Spleen (tissue), 11 donors: ENCODE measurements at regions not wholly inside any gene's neighbourhood (a gene's known extent, or its start where the extent isn't known, plus 50 kb on each side); places are given as distances from the start of the nearest gene placed in this dataset.

Experiments
- DNase-seq: peaks from one replicate; pipeline ENCODE4 v3.0.0-alpha.2; 2020
- H3K27ac ChIP-seq, 8 donors: fragments of 200-600 bp; sonication (generic) in 7 of 8; 1 replicate in 4 of 8; 2 replicates in 4 of 8; pipeline versions ENCODE4 v1.5.0 to v1.8.0; 2016 to 2021; ENCODE audit warnings: inconsistent platforms in 4 of 8, mild to moderate bottlenecking in 4 of 8, moderate library complexity in 1 of 8
- H3K27me3 ChIP-seq, 7 donors: fragments of 200-600 bp; sonication (generic) in 6 of 7; replicated peaks in 1 of 7; 1 replicate in 4 of 7; 2 replicates in 3 of 7; pipeline versions ENCODE4 v1.5.0 to v1.8.0; 2016 to 2021; ENCODE audit warnings: inconsistent platforms in 3 of 7, mild to moderate bottlenecking in 1 of 7
- H3K36me3 ChIP-seq, 6 donors: fragments of 200-600 bp; sonication (generic) in 5 of 6; 1 replicate in 4 of 6; 2 replicates in 2 of 6; pipeline versions ENCODE4 v1.5.0 to v1.8.0; 2016 to 2021; ENCODE audit warnings: inconsistent platforms in 2 of 6
- H3K4me1 ChIP-seq, 6 donors: fragments of 200-600 bp; sonication (generic) in 5 of 6; 1 replicate in 3 of 6; 2 replicates in 3 of 6; pipeline versions ENCODE4 v1.5.0 to v1.8.0; 2016 to 2021; ENCODE audit warnings: inconsistent platforms in 3 of 6
- H3K4me3 ChIP-seq, 8 donors: fragments of 200-600 bp; sonication (generic) in 7 of 8; 1 replicate in 4 of 8; 2 replicates in 4 of 8; pipeline versions ENCODE4 v1.5.0 to v1.8.0; 2016 to 2021; ENCODE audit warnings: inconsistent platforms in 4 of 8, mild to moderate bottlenecking in 4 of 8, moderate library complexity in 2 of 8
- H3K9me3 ChIP-seq, 8 donors: fragments of 200-600 bp; sonication (generic) in 7 of 8; 1 replicate in 4 of 8; 2 replicates in 4 of 8; pipeline versions ENCODE4 v1.5.0 to v1.8.0; 2016 to 2021; ENCODE audit warnings: inconsistent platforms in 4 of 8
- POLR2A ChIP-seq, 3 donors: fragments of 450-650 bp; IDR thresholded peaks; one replicate each; pipeline ENCODE4 v1.5.1; 2017; ENCODE audit warnings: antibody characterized with exemption in 3 of 3, mild to moderate bottlenecking in 1 of 3
- POLR2AphosphoS5 ChIP-seq, 3 donors: sonication (generic); formaldehyde crosslinking; IDR thresholded peaks; one replicate each; pipeline ENCODE4 v1.5.1; 2017; ENCODE audit warnings: antibody characterized with exemption in 3 of 3
- WGBS, 5 donors: extraction: QIAGEN DNeasy Blood & Tissue Kit in 3 of 5; methylation state at CpG; one replicate each; pipeline versions ENCODE4 v1.1.5 to v1.1.7; 2013 to 2018; 5-methylcytosine and 5-hydroxymethylcytosine counted together
- intact Hi-C: fragments of 100-400 bp; cut with DNase I; formaldehyde crosslinking; loops from one replicate; pipeline ENCODE4 v1.15.0; 2023; ENCODE audit warnings: low total_unique reads
- TF ChIP-seq, protein P1 (sequence below), 11 experiments: fragments of 200-600 bp in 7 of 11; fragments of 450-650 bp in 4 of 11; sonication (generic) in 4 of 11; IDR thresholded peaks in 8 of 11; conservative IDR thresholded peaks in 3 of 11; 1 replicate in 7 of 11; 2 replicates in 4 of 11; pipeline versions ENCODE4 v1.4.0 to v1.8.0; 2016 to 2021; ENCODE audit warnings: antibody characterized with exemption in 11 of 11, inconsistent platforms in 4 of 11, mild to moderate bottlenecking in 1 of 11
- donor health status: healthy with polysubstance abuse.
- donor health status: DM: no; HTN: no; CAD: no; lungs with moderate emphysema.
- donor health status: DM: no; HTN: no; CAD: no.
- donor health status: Bipolar disorder and iron deficiency.
- donor health status: healthy.
- donor health status: DM: no; HTN: no; CAD: no.
- donor health status: DM: yes; HTN: yes; CAD: no.

DNA sequence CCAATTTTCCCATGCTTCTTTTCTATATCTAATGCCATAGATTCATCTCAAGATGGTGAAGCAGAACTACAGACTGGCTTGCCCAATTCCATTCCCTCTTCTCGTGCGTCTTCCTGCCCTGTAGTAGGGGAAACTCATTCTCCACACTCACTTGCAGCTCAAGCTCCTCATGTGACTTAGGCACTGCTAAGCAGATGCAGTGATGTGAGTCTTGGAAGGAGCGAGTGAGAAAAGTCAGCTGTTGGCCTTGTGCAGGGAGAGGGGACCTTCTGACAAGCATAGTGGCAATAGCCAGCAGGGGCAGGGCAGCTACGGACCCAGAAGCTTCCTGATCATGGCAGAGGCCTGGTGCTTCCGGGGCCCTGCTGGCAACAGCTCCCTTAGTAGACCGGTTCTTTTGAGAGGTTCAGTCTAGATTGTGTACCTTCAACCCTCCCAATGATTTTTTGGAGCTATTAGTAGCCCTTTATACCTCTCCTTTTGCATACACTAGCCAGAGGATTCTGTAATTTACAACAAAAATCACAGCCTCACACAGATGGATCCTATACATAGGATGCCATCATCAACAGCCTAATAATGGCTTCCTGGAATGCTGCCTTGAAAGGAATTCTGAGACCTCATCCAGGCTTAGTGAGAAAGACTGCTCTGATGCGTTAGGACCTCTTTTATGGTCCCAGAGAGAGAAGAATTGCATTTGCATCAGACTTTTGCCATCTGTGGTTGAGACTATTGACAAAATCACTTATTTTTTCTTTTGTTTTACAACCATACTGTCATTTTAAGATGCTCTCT, 121.5 kb upstream of the RIPOR2 start:
- DNase-seq: no peak
- Histone ChIP-seq H3K9me3 (no peaks in the 10 kb centered on the region), H3K27ac (peak overlapping the region in 2 of 8 donors; percentile 73), H3K36me3 (no peaks in the 10 kb centered on the region), H3K27me3 (no peaks in the 10 kb centered on the region), H3K4me1 (peaks cover 11 to 47% (median 35%) of the 10 kb centered on the region in 6 donors), H3K4me3 (no peak overlapping the region)
- TF ChIP-seq POLR2AphosphoS5 (IDR thresholded peaks at IDR 0.05): no peak
- TF ChIP-seq, protein P1, sequence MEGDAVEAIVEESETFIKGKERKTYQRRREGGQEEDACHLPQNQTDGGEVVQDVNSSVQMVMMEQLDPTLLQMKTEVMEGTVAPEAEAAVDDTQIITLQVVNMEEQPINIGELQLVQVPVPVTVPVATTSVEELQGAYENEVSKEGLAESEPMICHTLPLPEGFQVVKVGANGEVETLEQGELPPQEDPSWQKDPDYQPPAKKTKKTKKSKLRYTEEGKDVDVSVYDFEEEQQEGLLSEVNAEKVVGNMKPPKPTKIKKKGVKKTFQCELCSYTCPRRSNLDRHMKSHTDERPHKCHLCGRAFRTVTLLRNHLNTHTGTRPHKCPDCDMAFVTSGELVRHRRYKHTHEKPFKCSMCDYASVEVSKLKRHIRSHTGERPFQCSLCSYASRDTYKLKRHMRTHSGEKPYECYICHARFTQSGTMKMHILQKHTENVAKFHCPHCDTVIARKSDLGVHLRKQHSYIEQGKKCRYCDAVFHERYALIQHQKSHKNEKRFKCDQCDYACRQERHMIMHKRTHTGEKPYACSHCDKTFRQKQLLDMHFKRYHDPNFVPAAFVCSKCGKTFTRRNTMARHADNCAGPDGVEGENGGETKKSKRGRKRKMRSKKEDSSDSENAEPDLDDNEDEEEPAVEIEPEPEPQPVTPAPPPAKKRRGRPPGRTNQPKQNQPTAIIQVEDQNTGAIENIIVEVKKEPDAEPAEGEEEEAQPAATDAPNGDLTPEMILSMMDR (IDR thresholded peaks at IDR 0.05 in 8 of 11, conservative IDR thresholded peaks at IDR 0.05 in 3 of 11): no peak
- TF ChIP-seq POLR2A (IDR thresholded peaks at IDR 0.05): no peak
- intact Hi-C loops: no loop called here
- 76 to 88% (median 81%) methylated on average over 7 of the region's 7 CpGs for WGBS, 5 donors

DNA sequence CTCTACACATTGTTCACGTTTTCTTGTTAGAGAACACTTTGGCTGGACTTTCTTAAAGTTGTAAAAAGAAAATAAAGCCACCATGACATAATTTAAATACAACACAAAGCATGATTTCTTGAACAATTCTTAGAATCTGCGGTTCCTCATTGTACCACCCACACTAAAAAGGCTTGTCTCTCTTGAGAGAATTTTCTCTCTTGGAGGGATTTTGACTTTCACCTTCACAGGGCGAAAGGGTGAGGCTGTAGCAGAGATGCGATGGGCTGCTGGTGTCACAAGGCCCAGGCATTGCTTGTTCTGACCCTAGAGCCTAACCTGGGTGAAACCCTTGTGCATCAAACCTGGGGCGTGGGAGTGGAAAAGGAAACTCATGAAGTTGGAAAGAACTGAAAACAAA, 122.7 kb upstream of the RIPOR2 start:
- Histone ChIP-seq H3K27me3 (no peaks in the 10 kb centered on the region), H3K27ac (no peak overlapping the region), H3K9me3 (no peaks in the 10 kb centered on the region), H3K4me3 (no peak overlapping the region), H3K36me3 (no peaks in the 10 kb centered on the region), H3K4me1 (peaks cover 8 to 43% (median 31%) of the 10 kb centered on the region in 6 donors)
- intact Hi-C loops: no loop called here
- DNase-seq: no peak
- TF ChIP-seq POLR2A (IDR thresholded peaks at IDR 0.05): no peak
- TF ChIP-seq, protein P1 (IDR thresholded peaks at IDR 0.05 in 8 of 11, conservative IDR thresholded peaks at IDR 0.05 in 3 of 11): no peak
- no peak for TF ChIP-seq POLR2AphosphoS5 (IDR thresholded peaks at IDR 0.05)
- WGBS, 5 donors: 74 to 86% (median 81%) methylated on average over 5 of the region's 5 CpGs

DNA sequence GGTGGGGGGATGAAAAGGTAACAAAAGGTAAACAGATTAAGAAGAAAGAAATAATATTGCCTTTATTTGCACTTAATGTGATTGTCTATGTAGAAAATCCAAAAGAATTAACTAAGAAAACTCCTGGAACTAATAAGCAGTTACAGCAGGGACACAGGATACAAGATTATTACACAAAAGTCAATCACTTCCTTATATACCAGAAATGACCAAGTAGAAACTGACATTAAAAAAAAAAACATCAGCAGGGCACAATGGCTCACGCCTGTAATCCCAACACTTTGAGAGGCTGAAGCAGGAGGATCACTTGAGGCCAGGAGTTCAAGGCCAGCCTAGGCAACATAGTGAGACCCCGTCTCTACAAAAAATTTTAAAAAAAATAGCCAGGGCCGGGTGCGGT, 123.2 kb upstream of the RIPOR2 start:
- intact Hi-C loops: no loop called here
- 87 to 91% (median 89%) methylated on average over 4 of the region's 4 CpGs for WGBS, 5 donors
- H3K4me1 ChIP-seq: peaks cover 3 to 38% (median 26%) of the 10 kb centered on the region in 6 donors
- H3K27me3 ChIP-seq: no peaks in the 10 kb centered on the region
- no peaks in the 10 kb centered on the region for H3K9me3 ChIP-seq
- no peaks in the 10 kb centered on the region for H3K36me3 ChIP-seq
- DNase-seq: no peak
- H3K4me3 ChIP-seq: no peak overlapping the region
- no peak for TF ChIP-seq POLR2AphosphoS5 (IDR thresholded peaks at IDR 0.05)
- no peak for TF ChIP-seq POLR2A (IDR thresholded peaks at IDR 0.05)
- TF ChIP-seq, protein P1 (IDR thresholded peaks at IDR 0.05 in 8 of 11, conservative IDR thresholded peaks at IDR 0.05 in 3 of 11): no peak
- H3K27ac ChIP-seq: no peak overlapping the region

DNA sequence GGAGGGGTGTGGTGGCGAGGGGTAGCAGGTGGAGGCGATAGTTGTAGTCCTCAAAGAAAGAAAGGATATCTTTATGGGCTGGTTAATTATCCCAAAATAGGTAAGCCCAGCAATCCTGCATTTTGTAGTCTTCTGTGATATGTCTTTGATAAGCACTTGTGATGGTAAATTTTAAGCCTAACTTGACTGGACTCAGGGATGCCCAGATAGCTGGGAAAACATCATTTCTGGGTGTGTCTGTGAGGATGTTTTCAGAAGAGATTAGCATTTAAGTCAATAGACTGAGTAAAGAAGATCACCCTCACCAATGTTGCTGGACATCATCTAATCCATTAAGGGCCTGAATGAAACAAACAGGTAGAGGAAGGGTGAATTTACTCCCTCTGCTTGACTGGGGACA, 124.8 kb upstream of the RIPOR2 start:
- Histone ChIP-seq H3K36me3 (no peaks in the 10 kb centered on the region), H3K27me3 (no peaks in the 10 kb centered on the region), H3K4me1 (peaks cover 0 to 23% (median 17%) of the 10 kb centered on the region in 6 donors), H3K27ac (no peak overlapping the region), H3K4me3 (no peak overlapping the region), H3K9me3 (no peaks in the 10 kb centered on the region)
- DNase-seq: no peak
- WGBS, 5 donors: 89 to 98% (median 96%) methylated on average over 2 of the region's 2 CpGs
- intact Hi-C loops: no loop called here
- no peak for TF ChIP-seq POLR2AphosphoS5 (IDR thresholded peaks at IDR 0.05)
- TF ChIP-seq POLR2A (IDR thresholded peaks at IDR 0.05): no peak
- TF ChIP-seq, protein P1 (IDR thresholded peaks at IDR 0.05 in 8 of 11, conservative IDR thresholded peaks at IDR 0.05 in 3 of 11): no peak
